ENCODE measurements at regions not wholly inside any gene's neighbourhood (a gene's known extent, or its start where the extent isn't known, plus 50 kb on each side); places are given as distances from the start of the nearest gene placed in this dataset.

- DNase-seq (ENCODE audit: insufficient read length, low spot score) (no peak), FAIRE-seq (no peak)
- TF ChIP-seq, protein P1, sequence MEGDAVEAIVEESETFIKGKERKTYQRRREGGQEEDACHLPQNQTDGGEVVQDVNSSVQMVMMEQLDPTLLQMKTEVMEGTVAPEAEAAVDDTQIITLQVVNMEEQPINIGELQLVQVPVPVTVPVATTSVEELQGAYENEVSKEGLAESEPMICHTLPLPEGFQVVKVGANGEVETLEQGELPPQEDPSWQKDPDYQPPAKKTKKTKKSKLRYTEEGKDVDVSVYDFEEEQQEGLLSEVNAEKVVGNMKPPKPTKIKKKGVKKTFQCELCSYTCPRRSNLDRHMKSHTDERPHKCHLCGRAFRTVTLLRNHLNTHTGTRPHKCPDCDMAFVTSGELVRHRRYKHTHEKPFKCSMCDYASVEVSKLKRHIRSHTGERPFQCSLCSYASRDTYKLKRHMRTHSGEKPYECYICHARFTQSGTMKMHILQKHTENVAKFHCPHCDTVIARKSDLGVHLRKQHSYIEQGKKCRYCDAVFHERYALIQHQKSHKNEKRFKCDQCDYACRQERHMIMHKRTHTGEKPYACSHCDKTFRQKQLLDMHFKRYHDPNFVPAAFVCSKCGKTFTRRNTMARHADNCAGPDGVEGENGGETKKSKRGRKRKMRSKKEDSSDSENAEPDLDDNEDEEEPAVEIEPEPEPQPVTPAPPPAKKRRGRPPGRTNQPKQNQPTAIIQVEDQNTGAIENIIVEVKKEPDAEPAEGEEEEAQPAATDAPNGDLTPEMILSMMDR (IDR thresholded peaks at IDR 0.05; ENCODE audit: insufficient read depth, missing control alignments) = no peak
Measured at GRCh38 chr7:51634538-51634937, 317.9 kb upstream of the COBL start.

GRCh38 chr7:51634025-51634424 lies 317.4 kb upstream of the COBL start:
- DNase-seq (ENCODE audit: insufficient read length, low spot score) (no peak), FAIRE-seq (no peak)
- TF ChIP-seq, protein P1 (IDR thresholded peaks at IDR 0.05; ENCODE audit: insufficient read depth, missing control alignments) = no peak

DNA sequence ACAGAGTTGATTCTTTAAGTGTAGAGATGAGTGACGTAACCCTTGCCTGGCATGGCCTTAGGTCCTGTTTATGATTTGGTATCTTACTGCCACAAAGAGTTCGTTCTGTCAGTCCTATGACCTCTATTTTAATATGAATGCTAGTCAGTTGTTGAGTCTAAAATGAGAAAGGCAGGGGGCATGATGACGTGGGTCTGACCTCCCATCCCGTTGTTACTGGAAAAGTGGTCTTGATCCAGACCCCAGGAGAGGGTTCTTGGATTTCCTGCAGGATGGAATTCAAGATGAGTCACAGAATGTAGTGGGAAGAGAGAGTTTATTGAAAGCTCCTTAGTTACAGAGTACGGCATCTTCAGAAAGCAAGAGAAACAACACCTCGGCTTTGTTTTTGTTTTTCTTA lies 317.0 kb upstream of the COBL start:
- TF ChIP-seq, protein P1 (IDR thresholded peaks at IDR 0.05; ENCODE audit: insufficient read depth, missing control alignments) = no peak
- DNase-seq (ENCODE audit: insufficient read length, low spot score) = no peak
- FAIRE-seq = no peak

- TF ChIP-seq, protein P1 (IDR thresholded peaks at IDR 0.05; ENCODE audit: insufficient read depth, missing control alignments) = no peak
- FAIRE-seq = no peak
Measured at GRCh38 chr7:51633006-51633405, 316.4 kb upstream of the COBL start.

GRCh38 chr7:51630933-51631332 lies 314.3 kb upstream of the COBL start:
- DNase-seq (ENCODE audit: insufficient read length, low spot score) (no peak), FAIRE-seq (no peak)
- TF ChIP-seq, protein P1 (IDR thresholded peaks at IDR 0.05; ENCODE audit: insufficient read depth, missing control alignments) = no peak

More at GRCh38 chr7:51633006-51633405, 316.4 kb upstream of the COBL start:
- DNase-seq (ENCODE audit: insufficient read length, low spot score) = no peak

GRCh38 chr7:51629206-51629605 lies 312.6 kb upstream of the COBL start:
- DNase-seq (ENCODE audit: insufficient read length, low spot score) = no peak
- no peak for FAIRE-seq
- TF ChIP-seq, protein P1 (IDR thresholded peaks at IDR 0.05; ENCODE audit: insufficient read depth, missing control alignments) = no peak

DNA sequence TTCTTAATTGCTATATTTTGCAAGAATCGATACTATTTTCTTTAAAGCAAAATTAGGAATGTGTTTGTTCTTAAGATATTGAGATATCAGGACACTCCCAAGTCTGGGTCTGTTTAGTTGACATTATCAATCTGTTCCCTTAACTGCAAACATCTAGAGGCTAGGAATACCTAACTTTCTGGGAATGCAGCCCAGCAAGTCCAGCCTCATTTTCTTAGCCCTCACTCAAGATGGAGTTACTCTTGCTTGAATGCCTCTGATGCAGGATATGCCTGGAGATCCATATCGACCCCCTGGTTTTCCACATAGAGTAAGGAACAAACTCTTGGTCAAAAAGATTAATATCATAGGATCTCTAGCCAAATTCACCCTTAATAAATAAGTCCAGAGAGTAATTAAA lies 305.3 kb upstream of the COBL start:
- DNase-seq (ENCODE audit: insufficient read length, low spot score) (no peak), FAIRE-seq (no peak)
- TF ChIP-seq, protein P1 (IDR thresholded peaks at IDR 0.05; ENCODE audit: insufficient read depth, missing control alignments) = no peak

All from D721Med (cell line).